ENCODE measurements at regions not wholly inside any gene's neighbourhood (a gene's known extent, or its start where the extent isn't known, plus 50 kb on each side); places are given as distances from the start of the nearest gene placed in this dataset.

DNA sequence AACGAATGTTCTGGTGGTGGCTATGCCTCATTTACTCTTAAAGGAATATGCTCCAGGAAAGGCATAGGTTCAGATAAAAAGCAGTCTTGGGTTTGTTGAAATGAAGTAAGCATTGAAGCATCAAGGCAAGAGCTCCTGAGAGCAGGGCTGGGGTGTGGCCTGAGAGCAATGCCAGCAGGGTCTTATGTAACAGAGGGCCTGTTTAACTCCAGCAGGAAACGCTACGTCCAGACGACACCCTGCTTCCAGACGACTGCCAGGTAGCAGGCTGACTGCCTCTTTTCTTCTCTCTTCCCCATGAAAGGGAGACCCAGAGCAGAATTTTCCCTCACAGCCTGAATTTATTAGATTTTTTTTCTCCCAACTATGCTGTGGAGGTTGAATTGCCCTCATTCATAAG, 127.2 kb upstream of the SLC5A12 start:
- no peaks in the 10 kb centered on the region for H3K9me3 ChIP-seq (replicated peaks; ENCODE audit: control insufficient read depth, insufficient read depth, low read length)
- H3K9ac ChIP-seq (replicated peaks; ENCODE audit: extremely low read depth, insufficient read depth, low read length), result no peak overlapping the region
- H3K4me3 ChIP-seq (replicated peaks in 1 of 3; ENCODE audit: insufficient read depth in 1 of 3, low read depth in 1 of 3, low read length in 3 of 3), result no peak overlapping the region
- no peak overlapping the region for H2AFZ ChIP-seq (ENCODE audit: low read depth, low read length)
- POLR2A ChIA-PET, result no interaction called here
- H3K36me3 ChIP-seq (ENCODE audit: control insufficient read depth in 2 of 2, extremely low read depth in 1 of 2, insufficient read depth in 2 of 2, low read length in 2 of 2), result no peaks in the 10 kb centered on the region
- no peaks in the 10 kb centered on the region for H3K79me2 ChIP-seq (ENCODE audit: control insufficient read depth, insufficient read depth, low read length)
- DNase-seq (ENCODE audit: low read depth, low spot score) (no peak), FAIRE-seq (no peak)
- CTCF ChIA-PET, result no interaction called here
- no peaks in the 10 kb centered on the region for H3K4me1 ChIP-seq (ENCODE audit: control insufficient read depth, extremely low read depth, insufficient read depth, low read length)
- intact Hi-C loops (cut with micrococcal nuclease) (no loop called here), dilution Hi-C loops (cut with MboI; ENCODE audit: extremely low pct_ligation_motif_present, low sequenced_read_pairs) (no loop called here)
- no peak overlapping the region for H3K27ac ChIP-seq (ENCODE audit: insufficient read depth, low read depth, low read length)
- no peaks in the 10 kb centered on the region for H4K20me1 ChIP-seq (replicated peaks; ENCODE audit: control insufficient read depth, extremely low read depth, insufficient read depth, low read length)
- H3K27me3 ChIP-seq (ENCODE audit: control insufficient read depth in 2 of 2, insufficient read depth in 2 of 2, low read length in 2 of 2), result no peaks in the 10 kb centered on the region
- TF ChIP-seq POLR2A (IDR thresholded peaks at IDR 0.05; ENCODE audit: low read depth, low read length), result no peak
- no peak for TF ChIP-seq CTCF (IDR thresholded peaks at IDR 0.05; ENCODE audit: extremely low read depth in 1 of 2, insufficient read depth in 1 of 2, low read depth in 1 of 2, low read length in 2 of 2)
- TF ChIP-seq GATA2 (IDR thresholded peaks at IDR 0.05; ENCODE audit: insufficient read depth, insufficient read length, low read depth, low read length), result no peak
- TF ChIP-seq FOS (IDR thresholded peaks at IDR 0.05; ENCODE audit: borderline replicate concordance, insufficient read depth, low read length), result no peak
- TF ChIP-seq, protein P1, sequence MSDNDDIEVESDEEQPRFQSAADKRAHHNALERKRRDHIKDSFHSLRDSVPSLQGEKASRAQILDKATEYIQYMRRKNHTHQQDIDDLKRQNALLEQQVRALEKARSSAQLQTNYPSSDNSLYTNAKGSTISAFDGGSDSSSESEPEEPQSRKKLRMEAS (IDR thresholded peaks at IDR 0.05; ENCODE audit: insufficient read depth, insufficient read length), result no peak
- no peak for TF ChIP-seq POLR2AphosphoS5 (IDR thresholded peaks at IDR 0.05; ENCODE audit: insufficient read depth, low read depth, low read length)
- no peak for TF ChIP-seq EZH2 (IDR thresholded peaks at IDR 0.05; ENCODE audit: borderline replicate concordance, low read depth, low read length, severe bottlenecking)
- no peak for TF ChIP-seq MYC (IDR thresholded peaks at IDR 0.05; ENCODE audit: low read depth, low read length)
- TF ChIP-seq JUN (IDR thresholded peaks at IDR 0.05; ENCODE audit: borderline replicate concordance, insufficient read depth, insufficient read length, low read depth), result no peak
- H3K9me1 ChIP-seq (replicated peaks; ENCODE audit: control insufficient read depth, extremely low read depth, insufficient read depth, low read length), result no peaks in the 10 kb centered on the region
- no TSS peak for BruUV-seq (replicated peaks)
- no peak overlapping the region for H3K4me2 ChIP-seq (ENCODE audit: insufficient read depth, low read length)

Data from endothelial cell of umbilical vein (primary cell).